Neural progenitor cell (in vitro differentiated cells): ENCODE measurements at regions not wholly inside any gene's neighbourhood (a gene's known extent, or its start where the extent isn't known, plus 50 kb on each side); places are given as distances from the start of the nearest gene placed in this dataset.

Experiments
- CTCF ChIP-seq: fragments of 200-600 bp; sonication (generic); IDR thresholded peaks from 2 replicates; pipeline ENCODE4 v1.5.1; 2017; ENCODE audit warnings: antibody characterized with exemption, mild to moderate bottlenecking
- EZH2 ChIP-seq: fragments of 200-600 bp; sonication (generic); IDR thresholded peaks from 2 replicates; pipeline ENCODE4 v1.6.1; 2017; ENCODE audit warnings: antibody characterized with exemption, mild to moderate bottlenecking, moderate library complexity

- no peak for TF ChIP-seq CTCF
- no peak for TF ChIP-seq EZH2
Measured at GRCh38 chr1:192729500-192729899, 79.3 kb upstream of the RGS2 start.
